Cardiac muscle cell (in vitro differentiated cells and primary cell): ENCODE measurements at regions not wholly inside any gene's neighbourhood (a gene's known extent, or its start where the extent isn't known, plus 50 kb on each side); places are given as distances from the start of the nearest gene placed in this dataset.
"Not testable (repeated sequence)": the region's sequence is repeated elsewhere in the genome, so short reads cannot be mapped to it uniquely, and the experiment has no call there.

Source experiments
- DNase-seq, 2 donors: peaks; one replicate each; pipeline versions ENCODE4 v3.0.0 to v3.0.0-alpha.2; 2010 to 2017; ENCODE audit warnings: low read depth in 1 of 2, low spot score in 1 of 2
- H3K27ac ChIP-seq: fragments of 200-600 bp; sonication (generic); 2 replicates; pipeline ENCODE4 v1.5.1; 2016
- H3K27me3 ChIP-seq: fragments of 200-600 bp; sonication (generic); 2 replicates; pipeline ENCODE4 v1.6.0; 2016; ENCODE audit warnings: control low read depth
- H3K36me3 ChIP-seq: fragments of 200-600 bp; sonication (generic); 2 replicates; pipeline ENCODE4 v1.5.1; 2016; ENCODE audit warnings: control low read depth
- H3K4me1 ChIP-seq: fragments of 200-600 bp; sonication (generic); 2 replicates; pipeline ENCODE4 v1.8.1; 2017; ENCODE audit warnings: low read depth, mild to moderate bottlenecking, mixed run types
- H3K4me3 ChIP-seq: fragments of 200-600 bp; sonication (generic); 2 replicates; pipeline ENCODE4 v1.5.1; 2016; ENCODE audit warnings: mild to moderate bottlenecking
- H3K9me3 ChIP-seq: fragments of 200-600 bp; sonication (generic); 2 replicates; pipeline ENCODE4 v1.5.1; 2017; ENCODE audit warnings: low read depth, mild to moderate bottlenecking, control low read depth
- TF ChIP-seq, protein P1 (sequence below): IDR thresholded peaks from 2 replicates; pipeline ENCODE4 v1.5.1; 2012; ENCODE audit warnings: low read depth, mild to moderate bottlenecking, low read length

DNA sequence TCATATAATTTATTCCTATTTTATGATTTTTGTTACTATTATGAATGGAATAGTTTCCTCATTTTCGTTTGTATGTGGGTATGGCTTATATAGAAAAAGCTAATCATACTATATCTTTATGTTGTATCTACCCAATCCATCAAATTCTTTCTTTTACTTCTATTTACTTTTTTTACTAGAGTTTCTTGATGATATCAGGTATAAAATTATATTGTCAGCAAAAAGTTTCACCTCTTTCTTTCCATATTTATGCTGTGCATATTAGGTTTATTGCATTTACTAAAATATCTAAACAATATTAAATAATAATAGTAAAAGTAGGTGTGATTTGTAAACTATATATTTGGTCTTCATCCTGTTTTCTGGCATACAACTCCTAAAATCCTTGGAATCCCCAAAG lies 146.7 kb upstream of the PLXNC1 start:
- H3K27ac ChIP-seq, result no peak overlapping the region
- TF ChIP-seq, protein P1, sequence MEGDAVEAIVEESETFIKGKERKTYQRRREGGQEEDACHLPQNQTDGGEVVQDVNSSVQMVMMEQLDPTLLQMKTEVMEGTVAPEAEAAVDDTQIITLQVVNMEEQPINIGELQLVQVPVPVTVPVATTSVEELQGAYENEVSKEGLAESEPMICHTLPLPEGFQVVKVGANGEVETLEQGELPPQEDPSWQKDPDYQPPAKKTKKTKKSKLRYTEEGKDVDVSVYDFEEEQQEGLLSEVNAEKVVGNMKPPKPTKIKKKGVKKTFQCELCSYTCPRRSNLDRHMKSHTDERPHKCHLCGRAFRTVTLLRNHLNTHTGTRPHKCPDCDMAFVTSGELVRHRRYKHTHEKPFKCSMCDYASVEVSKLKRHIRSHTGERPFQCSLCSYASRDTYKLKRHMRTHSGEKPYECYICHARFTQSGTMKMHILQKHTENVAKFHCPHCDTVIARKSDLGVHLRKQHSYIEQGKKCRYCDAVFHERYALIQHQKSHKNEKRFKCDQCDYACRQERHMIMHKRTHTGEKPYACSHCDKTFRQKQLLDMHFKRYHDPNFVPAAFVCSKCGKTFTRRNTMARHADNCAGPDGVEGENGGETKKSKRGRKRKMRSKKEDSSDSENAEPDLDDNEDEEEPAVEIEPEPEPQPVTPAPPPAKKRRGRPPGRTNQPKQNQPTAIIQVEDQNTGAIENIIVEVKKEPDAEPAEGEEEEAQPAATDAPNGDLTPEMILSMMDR, result no peak

GRCh38 chr12:94002925-94003324 lies 145.5 kb upstream of the PLXNC1 start:
- not testable (repeated sequence) for H3K9me3 ChIP-seq, H3K36me3 ChIP-seq, DNase-seq, H3K27ac ChIP-seq, H3K4me3 ChIP-seq, H3K4me1 ChIP-seq, H3K27me3 ChIP-seq

More for the DNA sequence above, 146.7 kb upstream of the PLXNC1 start:
- H3K9me3 ChIP-seq, result no peaks in the 10 kb centered on the region
- no peak for DNase-seq
- H3K4me3 ChIP-seq, result no peak overlapping the region
- no peaks in the 10 kb centered on the region for H3K4me1 ChIP-seq
- H3K36me3 ChIP-seq, result no peaks in the 10 kb centered on the region
- H3K27me3 ChIP-seq, result no peaks in the 10 kb centered on the region

- not testable (repeated sequence) for H3K4me1 ChIP-seq, H3K36me3 ChIP-seq, H3K27ac ChIP-seq, H3K4me3 ChIP-seq, H3K9me3 ChIP-seq, H3K27me3 ChIP-seq, DNase-seq
Measured at GRCh38 chr12:94007833-94008232, 140.5 kb upstream of the PLXNC1 start.

GRCh38 chr12:94010307-94010706 lies 138.1 kb upstream of the PLXNC1 start:
- Histone ChIP-seq H3K4me1 (no peaks in the 10 kb centered on the region), H3K27ac (no peak overlapping the region), H3K4me3 (no peak overlapping the region), H3K36me3 (no peaks in the 10 kb centered on the region), H3K9me3 (no peaks in the 10 kb centered on the region), H3K27me3 (no peaks in the 10 kb centered on the region)
- no peak for DNase-seq
- TF ChIP-seq, protein P1, result no peak

- TF ChIP-seq, protein P1, result no peak
- Histone ChIP-seq H3K27me3 (no peaks in the 10 kb centered on the region), H3K4me1 (no peaks in the 10 kb centered on the region), H3K36me3 (no peaks in the 10 kb centered on the region), H3K27ac (no peak overlapping the region), H3K9me3 (no peaks in the 10 kb centered on the region), H3K4me3 (no peak overlapping the region)
- no peak for DNase-seq
Measured at GRCh38 chr12:94012071-94012470, 136.3 kb upstream of the PLXNC1 start.

- TF ChIP-seq, protein P1, result no peak
- no peaks in the 10 kb centered on the region for H3K36me3 ChIP-seq
- H3K27ac ChIP-seq, result no peak overlapping the region
- no peaks in the 10 kb centered on the region for H3K4me1 ChIP-seq
- DNase-seq, result no peak
- H3K4me3 ChIP-seq, result no peak overlapping the region
- no peaks in the 10 kb centered on the region for H3K27me3 ChIP-seq
- H3K9me3 ChIP-seq, result no peaks in the 10 kb centered on the region
Measured at GRCh38 chr12:94012590-94012989, 135.8 kb upstream of the PLXNC1 start.

- not testable (repeated sequence) for DNase-seq, H3K27me3 ChIP-seq, H3K4me1 ChIP-seq, H3K27ac ChIP-seq, H3K9me3 ChIP-seq, H3K36me3 ChIP-seq, H3K4me3 ChIP-seq
Measured at GRCh38 chr12:94017247-94017646, 131.1 kb upstream of the PLXNC1 start.
